ENCODE measurements at regions not wholly inside any gene's neighbourhood (a gene's known extent, or its start where the extent isn't known, plus 50 kb on each side); places are given as distances from the start of the nearest gene placed in this dataset.

DNA sequence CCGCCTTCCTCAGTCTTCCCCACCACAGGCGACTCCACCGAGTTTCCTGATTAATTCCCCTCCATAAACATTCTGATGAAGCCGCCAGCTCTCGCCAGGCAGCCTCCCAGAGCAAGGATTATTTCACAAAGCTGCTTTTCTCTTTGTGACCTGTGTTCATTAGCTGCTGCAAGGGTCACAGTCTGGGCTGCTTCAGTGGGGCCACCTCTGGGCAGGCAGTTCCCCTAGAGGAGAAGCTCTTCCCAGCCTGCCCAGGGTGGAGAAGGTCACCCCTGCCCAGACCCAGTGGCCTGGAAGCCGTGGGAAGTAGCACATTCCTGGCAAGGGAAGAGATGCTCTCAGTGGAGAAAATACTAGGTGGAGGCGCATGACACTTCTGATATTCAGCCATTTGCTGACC is 58.4 kb upstream of the RAPGEF1 start:
- no peak for TF ChIP-seq POLR2A (IDR thresholded peaks at IDR 0.05)
- TF ChIP-seq, protein P1, sequence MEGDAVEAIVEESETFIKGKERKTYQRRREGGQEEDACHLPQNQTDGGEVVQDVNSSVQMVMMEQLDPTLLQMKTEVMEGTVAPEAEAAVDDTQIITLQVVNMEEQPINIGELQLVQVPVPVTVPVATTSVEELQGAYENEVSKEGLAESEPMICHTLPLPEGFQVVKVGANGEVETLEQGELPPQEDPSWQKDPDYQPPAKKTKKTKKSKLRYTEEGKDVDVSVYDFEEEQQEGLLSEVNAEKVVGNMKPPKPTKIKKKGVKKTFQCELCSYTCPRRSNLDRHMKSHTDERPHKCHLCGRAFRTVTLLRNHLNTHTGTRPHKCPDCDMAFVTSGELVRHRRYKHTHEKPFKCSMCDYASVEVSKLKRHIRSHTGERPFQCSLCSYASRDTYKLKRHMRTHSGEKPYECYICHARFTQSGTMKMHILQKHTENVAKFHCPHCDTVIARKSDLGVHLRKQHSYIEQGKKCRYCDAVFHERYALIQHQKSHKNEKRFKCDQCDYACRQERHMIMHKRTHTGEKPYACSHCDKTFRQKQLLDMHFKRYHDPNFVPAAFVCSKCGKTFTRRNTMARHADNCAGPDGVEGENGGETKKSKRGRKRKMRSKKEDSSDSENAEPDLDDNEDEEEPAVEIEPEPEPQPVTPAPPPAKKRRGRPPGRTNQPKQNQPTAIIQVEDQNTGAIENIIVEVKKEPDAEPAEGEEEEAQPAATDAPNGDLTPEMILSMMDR (IDR thresholded peaks at IDR 0.05) = no peak

Data from body of pancreas (tissue), 4 donors.